Thymus (tissue), 11 donors: ENCODE measurements at regions not wholly inside any gene's neighbourhood (a gene's known extent, or its start where the extent isn't known, plus 50 kb on each side); places are given as distances from the start of the nearest gene placed in this dataset.

Source experiments
- DNase-seq, 9 donors: peaks; one replicate each; pipeline ENCODE4 v3.0.0-alpha.2; 2013; ENCODE audit warnings: low spot score in 9 of 9, low read depth in 6 of 9, missing footprints in 1 of 9
- H3K27ac ChIP-seq, 2 donors: one replicate each; pipeline ENCODE4 v1.5.1; 2013; ENCODE audit warnings: control low read depth in 1 of 2, low read depth in 1 of 2, low read length in 1 of 2, mild to moderate bottlenecking in 1 of 2, moderate library complexity in 1 of 2
- H3K27me3 ChIP-seq, 2 donors: one replicate each; pipeline ENCODE4 v1.5.1; 2013; ENCODE audit warnings: low read length in 1 of 2; ENCODE audit not compliant: control insufficient read depth in 2 of 2, insufficient read depth in 1 of 2
- H3K36me3 ChIP-seq, 2 donors: one replicate each; pipeline ENCODE4 v1.5.1; 2013; ENCODE audit warnings: low read length in 1 of 2, mild to moderate bottlenecking in 1 of 2, moderate library complexity in 1 of 2; ENCODE audit not compliant: control insufficient read depth in 2 of 2, insufficient read depth in 2 of 2
- H3K4me1 ChIP-seq, 2 donors: one replicate each; pipeline ENCODE4 v1.5.1; 2013; ENCODE audit warnings: low read length in 2 of 2; ENCODE audit not compliant: control insufficient read depth in 2 of 2, insufficient read depth in 2 of 2
- H3K4me3 ChIP-seq, 2 donors: one replicate each; pipeline ENCODE4 v1.5.1; 2013; ENCODE audit warnings: low read length in 2 of 2, control low read depth in 1 of 2, mild to moderate bottlenecking in 1 of 2
- H3K9me3 ChIP-seq, 2 donors: one replicate each; pipeline ENCODE4 v1.5.1; 2013; ENCODE audit warnings: low read length in 1 of 2, mild to moderate bottlenecking in 1 of 2; ENCODE audit not compliant: control insufficient read depth in 2 of 2, insufficient read depth in 1 of 2
- WGBS: extraction: QIAGEN DNeasy Blood & Tissue Kit; methylation state at CpG from one replicate; pipeline ENCODE4 v1.1.7; 2013; 5-methylcytosine and 5-hydroxymethylcytosine counted together
- donor health status: healthy.

DNA sequence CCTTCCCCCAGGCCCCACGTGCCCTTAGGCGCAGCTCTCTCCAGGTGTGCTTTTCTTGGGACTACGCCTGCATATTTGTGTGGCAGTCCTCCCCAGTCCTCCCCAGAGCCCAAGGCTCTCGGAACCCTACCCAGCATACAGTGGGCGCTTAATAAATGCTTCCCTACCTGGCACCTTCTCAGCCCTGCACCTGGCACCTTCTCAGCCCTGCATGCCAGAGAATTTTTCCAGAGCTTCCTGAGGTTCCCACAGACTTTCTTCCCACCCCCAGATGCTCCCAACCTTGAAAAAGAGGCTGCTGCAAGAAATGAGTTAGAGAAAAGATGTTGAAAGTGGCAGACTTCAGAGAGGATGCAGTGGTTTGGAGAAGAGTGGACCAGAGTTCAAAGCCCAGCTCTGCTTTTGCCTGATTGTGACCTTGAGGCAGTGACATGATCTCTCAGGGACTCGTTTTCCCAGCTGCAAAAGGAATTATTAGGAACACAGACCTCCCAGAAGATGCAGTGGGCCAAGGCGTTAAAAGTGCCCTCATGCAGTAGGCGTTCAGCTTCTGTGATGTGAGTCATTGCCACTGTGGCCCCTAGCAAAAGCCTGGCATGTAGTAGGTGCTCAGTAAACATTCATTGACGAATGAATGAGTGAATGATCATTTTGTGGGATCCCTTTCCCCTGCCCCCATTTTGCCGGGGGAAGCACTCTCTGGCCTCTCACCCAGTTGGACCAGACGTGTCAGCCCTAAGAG lies 167.2 kb downstream of the PHETA1 start:
- WGBS, result 79% methylated on average over 11 of the region's 11 CpGs
- no peak overlapping the region for H3K27ac ChIP-seq
- no peak overlapping the region for H3K4me3 ChIP-seq
- no peaks in the 10 kb centered on the region for H3K9me3 ChIP-seq
- H3K27me3 ChIP-seq, result peaks cover 0 to 19% of the 10 kb centered on the region in 2 donors
- no peaks in the 10 kb centered on the region for H3K36me3 ChIP-seq
- DNase-seq, result no peak
- no peaks in the 10 kb centered on the region for H3K4me1 ChIP-seq

DNA sequence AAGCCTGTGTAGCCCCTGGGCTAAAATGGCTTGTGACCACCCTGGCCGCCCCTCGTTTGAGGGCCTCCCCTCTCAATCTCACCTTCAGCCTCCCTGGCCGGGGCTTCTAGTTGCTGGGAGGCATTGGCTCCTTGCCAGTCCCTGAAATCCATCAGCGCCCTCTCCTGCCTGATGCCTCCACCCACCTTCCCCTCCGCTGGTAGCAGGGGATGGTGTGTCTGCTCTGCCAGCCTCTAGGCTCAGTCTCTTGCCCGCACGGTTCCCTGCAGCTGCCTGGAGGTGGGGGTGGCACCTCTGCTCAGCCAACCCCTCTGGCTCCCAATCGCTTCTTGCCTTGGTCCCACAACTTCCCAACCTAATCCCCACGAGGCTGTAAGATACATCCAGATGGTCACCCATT lies 167.9 kb downstream of the PHETA1 start:
- WGBS, result 70% methylated on average over 9 of the region's 9 CpGs
- H3K27ac ChIP-seq, result no peak overlapping the region
- H3K4me1 ChIP-seq, result no peaks in the 10 kb centered on the region
- DNase-seq, result no peak
- peaks cover 0 to 19% of the 10 kb centered on the region in 2 donors for H3K27me3 ChIP-seq
- no peaks in the 10 kb centered on the region for H3K36me3 ChIP-seq
- no peak overlapping the region for H3K4me3 ChIP-seq
- no peaks in the 10 kb centered on the region for H3K9me3 ChIP-seq

DNA sequence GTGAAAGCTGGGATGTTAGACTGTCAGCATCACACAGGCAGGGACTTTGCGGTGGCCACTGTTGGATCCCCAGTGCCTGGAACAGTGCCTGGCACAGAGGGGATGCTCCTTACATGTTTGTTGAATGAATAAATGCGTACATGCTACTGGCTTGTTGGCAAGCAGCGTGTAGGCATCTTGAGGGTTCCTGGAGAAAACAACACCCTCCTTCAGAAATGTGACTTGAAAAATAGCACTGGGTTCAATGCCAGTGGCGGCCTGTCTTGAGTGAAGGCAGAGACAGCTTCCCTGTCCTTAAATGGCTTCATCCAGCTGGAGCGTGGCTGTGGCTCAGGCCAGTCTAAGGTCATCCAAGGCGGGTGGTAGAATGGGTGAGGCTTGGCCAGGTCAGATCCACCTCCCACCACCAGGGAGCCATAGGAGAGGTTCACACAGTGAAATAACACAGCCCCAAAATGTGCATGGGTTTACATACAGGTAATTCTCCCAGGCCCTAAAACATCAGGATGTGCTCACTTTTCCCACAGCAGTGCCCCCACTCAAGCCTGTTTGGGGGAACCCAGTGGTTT lies 171.4 kb downstream of the PHETA1 start:
- no peak for DNase-seq
- H3K27ac ChIP-seq, result no peak overlapping the region
- 97% methylated on average over 6 of the region's 6 CpGs for WGBS
- no peaks in the 10 kb centered on the region for H3K9me3 ChIP-seq
- H3K27me3 ChIP-seq, result peaks cover 0 to 16% of the 10 kb centered on the region in 2 donors
- no peaks in the 10 kb centered on the region for H3K36me3 ChIP-seq
- H3K4me3 ChIP-seq, result no peak overlapping the region
- H3K4me1 ChIP-seq, result peaks cover 0 to 3% of the 10 kb centered on the region in 2 donors

DNA sequence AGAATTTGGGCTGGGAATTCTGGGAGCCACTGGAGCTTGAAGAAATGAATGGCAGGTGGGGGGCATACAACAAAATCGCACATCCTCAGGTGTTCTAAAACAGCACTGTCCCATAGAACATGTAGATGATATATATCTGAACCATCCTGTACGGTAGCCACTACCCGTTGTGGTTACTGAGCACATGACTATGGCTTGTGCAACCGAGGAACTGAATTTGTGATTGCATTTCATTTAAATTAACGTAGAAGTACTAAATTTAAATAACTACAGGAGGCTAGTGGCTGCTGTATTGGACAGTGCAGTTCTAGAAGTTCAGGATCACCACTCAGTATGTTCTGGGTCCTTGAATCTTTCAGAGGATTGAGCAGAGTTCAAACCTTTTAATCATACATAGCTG lies 172.4 kb downstream of the PHETA1 start:
- Histone ChIP-seq H3K4me1 (peaks cover 0 to 3% of the 10 kb centered on the region in 2 donors), H3K9me3 (no peaks in the 10 kb centered on the region), H3K27me3 (peaks cover 0 to 7% of the 10 kb centered on the region in 2 donors), H3K4me3 (no peak overlapping the region), H3K27ac (no peak overlapping the region), H3K36me3 (no peaks in the 10 kb centered on the region)
- no peak for DNase-seq
- 14% methylated on average over 5 of the region's 5 CpGs for WGBS

DNA sequence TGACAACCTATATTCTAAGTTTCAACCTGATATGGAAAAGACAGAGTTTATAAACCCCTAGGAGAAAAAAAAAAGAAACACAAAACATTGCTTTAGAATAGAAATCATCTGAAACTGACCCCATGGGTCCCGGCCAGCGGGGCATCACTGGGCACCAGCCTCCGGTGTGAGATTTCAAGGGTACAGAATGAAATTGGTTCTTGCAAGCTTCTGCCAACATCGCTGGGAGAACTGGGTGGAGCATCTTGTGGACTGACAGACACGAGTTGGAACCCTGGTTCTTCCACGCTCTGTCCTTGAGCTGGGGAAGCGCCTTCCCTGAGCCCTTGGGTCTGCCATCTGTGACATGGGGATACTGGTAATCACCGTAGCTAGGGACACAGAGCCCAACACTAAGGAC lies 173.6 kb downstream of the PHETA1 start:
- Histone ChIP-seq H3K4me3 (no peak overlapping the region), H3K36me3 (no peaks in the 10 kb centered on the region), H3K27ac (no peak overlapping the region), H3K4me1 (peaks cover 0 to 3% of the 10 kb centered on the region in 2 donors), H3K27me3 (no peaks in the 10 kb centered on the region), H3K9me3 (no peaks in the 10 kb centered on the region)
- no peak for DNase-seq
- 95% methylated on average over 8 of the region's 8 CpGs for WGBS

DNA sequence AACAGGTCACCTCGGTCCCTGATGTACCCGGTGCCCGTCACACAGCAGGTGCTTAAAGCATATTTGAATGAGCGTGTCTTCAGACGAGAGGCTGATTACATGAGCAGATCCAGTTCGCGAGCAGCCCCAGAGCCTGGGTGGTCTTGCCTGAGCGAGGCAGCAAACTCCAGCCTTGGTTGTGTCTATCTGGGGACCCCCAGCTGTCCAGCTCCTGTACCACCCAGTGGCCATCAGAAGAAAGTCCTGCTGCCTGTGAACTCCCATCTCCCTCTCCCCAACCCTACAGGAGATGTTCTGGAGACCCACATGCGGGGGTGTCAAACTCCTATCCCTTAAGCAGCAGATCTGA lies 174.2 kb downstream of the PHETA1 start:
- Histone ChIP-seq H3K9me3 (no peaks in the 10 kb centered on the region), H3K27ac (no peak overlapping the region), H3K36me3 (no peaks in the 10 kb centered on the region), H3K4me3 (no peak overlapping the region), H3K4me1 (peaks cover 0 to 3% of the 10 kb centered on the region in 2 donors), H3K27me3 (no peaks in the 10 kb centered on the region)
- no peak for DNase-seq
- WGBS, result 86% methylated on average over 9 of the region's 9 CpGs

DNA sequence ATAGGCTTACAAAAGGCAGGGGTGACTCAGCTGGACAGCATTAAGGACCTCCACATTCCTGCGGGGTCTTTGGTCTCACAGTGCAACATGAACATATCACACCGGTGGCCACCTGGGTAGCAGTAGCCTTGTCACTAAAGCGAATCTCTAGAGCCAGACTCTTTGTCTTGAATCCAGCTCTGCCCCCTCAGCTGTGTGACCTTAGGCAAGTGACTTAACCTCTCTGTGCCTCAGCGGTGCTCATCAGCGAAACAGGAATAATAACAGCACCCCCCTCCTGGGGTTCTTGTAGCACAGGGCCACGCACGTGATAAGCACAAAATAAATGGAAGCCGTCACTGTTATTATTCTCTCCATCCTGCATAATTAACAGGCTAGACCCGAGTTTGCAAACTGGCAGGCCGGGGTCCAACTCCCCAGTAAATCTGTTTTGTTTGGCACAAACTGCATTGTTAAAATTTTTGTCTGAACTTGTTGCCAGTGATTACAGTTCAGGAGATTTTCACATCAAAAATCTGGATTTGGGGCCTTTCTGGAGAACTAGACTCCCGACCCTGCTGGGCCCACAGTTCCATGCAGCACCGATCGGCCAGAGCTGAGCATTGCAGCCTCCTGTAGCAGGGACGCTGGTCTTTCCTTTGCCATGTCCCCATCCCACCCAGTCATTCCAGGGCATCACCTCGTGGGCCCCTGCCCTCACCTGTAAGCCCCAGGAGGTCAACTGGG lies 174.8 kb downstream of the PHETA1 start:
- 94% methylated on average over 15 of the region's 15 CpGs for WGBS
- peaks cover 0 to 3% of the 10 kb centered on the region in 2 donors for H3K4me1 ChIP-seq
- no peaks in the 10 kb centered on the region for H3K27me3 ChIP-seq

DNA sequence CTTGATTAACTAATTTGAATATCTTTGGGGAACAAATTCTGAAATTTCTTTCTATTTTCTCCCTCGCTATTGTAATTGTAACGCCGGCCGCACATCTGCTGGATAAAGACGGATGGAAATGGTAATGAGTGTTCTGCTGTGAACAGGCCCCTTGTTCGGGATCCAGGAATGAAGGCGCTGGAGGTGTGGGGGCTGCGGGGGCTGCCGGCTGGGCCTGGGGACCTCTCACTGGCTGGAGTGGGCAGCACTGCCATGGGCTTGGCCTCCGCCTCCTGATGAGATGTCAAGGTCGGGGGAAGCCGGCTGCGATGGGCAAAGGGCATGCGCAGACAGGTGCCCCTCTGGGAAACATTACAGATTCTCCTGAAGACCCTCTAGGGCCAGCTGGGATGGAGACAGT lies 175.4 kb downstream of the PHETA1 start:
- Histone ChIP-seq H3K4me1 (peaks cover 0 to 3% of the 10 kb centered on the region in 2 donors), H3K36me3 (no peaks in the 10 kb centered on the region), H3K4me3 (no peak overlapping the region), H3K27me3 (no peaks in the 10 kb centered on the region), H3K27ac (no peak overlapping the region), H3K9me3 (no peaks in the 10 kb centered on the region)
- no peak for DNase-seq
- WGBS, result 93% methylated on average over 14 of the region's 14 CpGs

More for the DNA sequence above, 174.8 kb downstream of the PHETA1 start:
- DNase-seq, result no peak
- no peak overlapping the region for H3K4me3 ChIP-seq
- H3K9me3 ChIP-seq, result no peaks in the 10 kb centered on the region
- H3K27ac ChIP-seq, result no peak overlapping the region
- no peaks in the 10 kb centered on the region for H3K36me3 ChIP-seq

DNA sequence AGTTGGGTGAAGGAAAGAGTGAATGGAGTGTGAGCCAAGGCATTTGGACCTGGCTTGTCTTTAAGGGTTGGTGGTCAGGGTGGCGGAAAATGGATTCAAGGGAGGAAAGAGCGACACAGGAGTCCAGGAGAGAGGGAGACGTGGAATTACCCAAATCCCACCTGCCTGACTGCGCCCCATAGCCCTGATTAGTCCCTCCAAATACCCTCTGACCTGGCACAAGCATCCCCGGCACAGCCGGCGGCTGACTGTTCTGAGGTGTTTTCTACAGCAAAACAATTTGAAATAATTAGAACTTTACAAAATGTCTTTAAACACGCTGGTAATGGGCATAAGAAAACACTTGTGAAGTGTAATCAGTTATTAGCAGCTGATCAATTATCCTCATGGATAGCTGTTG lies 175.8 kb downstream of the PHETA1 start:
- Histone ChIP-seq H3K36me3 (no peaks in the 10 kb centered on the region), H3K4me3 (no peak overlapping the region), H3K27ac (no peak overlapping the region), H3K4me1 (peaks cover 0 to 3% of the 10 kb centered on the region in 2 donors), H3K27me3 (no peaks in the 10 kb centered on the region), H3K9me3 (no peaks in the 10 kb centered on the region)
- no peak for DNase-seq
- WGBS, result 96% methylated on average over 8 of the region's 8 CpGs
